Ishikawa (cell line): ENCODE measurements at regions not wholly inside any gene's neighbourhood (a gene's known extent, or its start where the extent isn't known, plus 50 kb on each side); places are given as distances from the start of the nearest gene placed in this dataset.

Experiments used
- CEBPB ChIP-seq: IDR thresholded peaks from 2 replicates; pipeline ENCODE4 v1.6.1; 2012
- CREB1 ChIP-seq: IDR thresholded peaks from 2 replicates; pipeline ENCODE4 v1.6.1; 2012; ENCODE audit warnings: low read depth
- EGR1 ChIP-seq: IDR thresholded peaks from 2 replicates; pipeline ENCODE4 v1.6.1; 2012
- EP300 ChIP-seq: IDR thresholded peaks from 2 replicates; pipeline ENCODE4 v1.6.1; 2012; ENCODE audit warnings: borderline replicate concordance
- FOXM1 ChIP-seq: IDR thresholded peaks from 2 replicates; pipeline ENCODE4 v1.6.1; 2012; ENCODE audit warnings: low read depth, borderline replicate concordance
- MAX ChIP-seq: IDR thresholded peaks from 2 replicates; pipeline ENCODE4 v1.6.1; 2012
- NFIC ChIP-seq: IDR thresholded peaks from 2 replicates; pipeline ENCODE4 v1.6.1; 2012
- RAD21 ChIP-seq: IDR thresholded peaks from 2 replicates; pipeline ENCODE4 v1.6.1; 2012; ENCODE audit warnings: low read depth
- REST ChIP-seq: IDR thresholded peaks from 2 replicates; pipeline ENCODE4 v1.6.1; 2012; ENCODE audit warnings: low read depth, mild to moderate bottlenecking
- TAF1 ChIP-seq: IDR thresholded peaks from 2 replicates; pipeline ENCODE4 v1.6.1; 2012; ENCODE audit warnings: low read depth, mild to moderate bottlenecking
- TCF12 ChIP-seq: IDR thresholded peaks from 2 replicates; pipeline ENCODE4 v1.6.1; 2012; ENCODE audit warnings: low read depth
- TEAD4 ChIP-seq: IDR thresholded peaks from 2 replicates; pipeline ENCODE4 v1.6.1; 2012
- USF1 ChIP-seq: IDR thresholded peaks from 2 replicates; pipeline ENCODE4 v1.6.1; 2012
- YY1 ChIP-seq: IDR thresholded peaks from 2 replicates; pipeline ENCODE4 v1.6.1; 2012; ENCODE audit warnings: low read depth
- ZBTB7A ChIP-seq: IDR thresholded peaks from 2 replicates; pipeline ENCODE4 v1.6.1; 2012; ENCODE audit warnings: low read depth

- TF ChIP-seq CEBPB (no peak), RAD21 (no peak), TAF1 (no peak), USF1 (no peak), CREB1 (no peak), ZBTB7A (no peak), NFIC (no peak), MAX (no peak), EGR1 (no peak), TCF12 (no peak), YY1 (no peak), TEAD4 (no peak), FOXM1 (no peak), EP300 (no peak), REST (no peak)
Measured at GRCh38 chr16:49057391-49057790, 224.2 kb downstream of the CBLN1 start.

- TF ChIP-seq TAF1 (no peak), USF1 (no peak), CREB1 (no peak), TEAD4 (no peak), CEBPB (no peak), MAX (no peak), EP300 (no peak), RAD21 (no peak), YY1 (no peak), ZBTB7A (no peak), NFIC (no peak), EGR1 (no peak), TCF12 (no peak)
Measured at GRCh38 chr16:49056546-49056945, 225.1 kb downstream of the CBLN1 start.

GRCh38 chr16:49055824-49056545 lies 225.7 kb downstream of the CBLN1 start:
- no peak for TF ChIP-seq CEBPB
- TF ChIP-seq RAD21: no peak
- no peak for TF ChIP-seq FOXM1
- TF ChIP-seq TCF12: no peak
- TF ChIP-seq MAX: no peak
- no peak for TF ChIP-seq NFIC
- TF ChIP-seq ZBTB7A: no peak

GRCh38 chr16:49055291-49055690 lies 226.3 kb downstream of the CBLN1 start:
- TF ChIP-seq ZBTB7A (no peak), RAD21 (no peak), REST (no peak), NFIC (no peak), CREB1 (no peak), EGR1 (no peak), EP300 (no peak), TEAD4 (no peak)

- TF ChIP-seq CREB1: no peak
- no peak for TF ChIP-seq MAX
- TF ChIP-seq USF1: no peak
- TF ChIP-seq RAD21: no peak
- no peak for TF ChIP-seq REST
- TF ChIP-seq EGR1: no peak
- TF ChIP-seq TAF1: no peak
- TF ChIP-seq TEAD4: no peak
- TF ChIP-seq CEBPB: no peak
- TF ChIP-seq TCF12: no peak
- no peak for TF ChIP-seq NFIC
Measured at GRCh38 chr16:49054606-49055005, 227.0 kb downstream of the CBLN1 start.
